ENCODE measurements at regions not wholly inside any gene's neighbourhood (a gene's known extent, or its start where the extent isn't known, plus 50 kb on each side); places are given as distances from the start of the nearest gene placed in this dataset.

DNA sequence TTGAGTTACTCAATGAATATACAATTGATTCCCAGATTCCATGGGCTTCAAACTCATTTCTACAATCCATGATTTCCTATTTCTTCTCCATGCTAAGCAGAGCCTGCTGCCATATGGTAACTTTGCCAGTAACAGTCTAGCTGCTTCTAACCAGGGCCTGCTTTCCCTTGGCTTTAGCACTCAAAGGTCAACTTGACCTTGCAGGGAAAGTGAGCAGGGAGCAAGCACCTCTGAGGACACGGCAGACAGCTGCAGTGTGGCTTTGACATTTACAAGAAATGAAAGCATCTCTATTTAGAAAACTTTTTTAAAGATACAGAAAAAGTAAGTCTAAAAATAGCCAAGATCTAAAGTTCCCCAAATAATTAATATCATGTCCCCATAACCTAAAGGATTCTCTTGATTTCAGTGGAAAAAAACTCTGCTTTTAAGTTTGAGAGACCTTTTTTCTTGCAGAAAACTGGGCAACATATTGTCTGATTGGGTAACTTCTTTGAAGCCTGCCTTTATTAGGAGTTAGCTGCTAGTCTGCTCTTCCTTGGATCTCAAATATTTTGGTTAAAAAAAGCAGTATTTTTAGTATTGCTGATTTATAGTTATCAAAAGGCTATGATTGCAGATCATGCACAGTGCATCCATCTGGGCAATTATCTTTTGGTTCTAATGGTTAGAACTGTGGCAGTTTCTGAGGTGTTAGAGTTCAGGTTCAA lies 257.9 kb downstream of the AHR start (continued):
- TF ChIP-seq, protein P1, sequence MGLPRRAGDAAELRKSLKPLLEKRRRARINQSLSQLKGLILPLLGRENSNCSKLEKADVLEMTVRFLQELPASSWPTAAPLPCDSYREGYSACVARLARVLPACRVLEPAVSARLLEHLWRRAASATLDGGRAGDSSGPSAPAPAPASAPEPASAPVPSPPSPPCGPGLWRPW (IDR thresholded peaks at IDR 0.05), result no peak
- TF ChIP-seq, protein P2, sequence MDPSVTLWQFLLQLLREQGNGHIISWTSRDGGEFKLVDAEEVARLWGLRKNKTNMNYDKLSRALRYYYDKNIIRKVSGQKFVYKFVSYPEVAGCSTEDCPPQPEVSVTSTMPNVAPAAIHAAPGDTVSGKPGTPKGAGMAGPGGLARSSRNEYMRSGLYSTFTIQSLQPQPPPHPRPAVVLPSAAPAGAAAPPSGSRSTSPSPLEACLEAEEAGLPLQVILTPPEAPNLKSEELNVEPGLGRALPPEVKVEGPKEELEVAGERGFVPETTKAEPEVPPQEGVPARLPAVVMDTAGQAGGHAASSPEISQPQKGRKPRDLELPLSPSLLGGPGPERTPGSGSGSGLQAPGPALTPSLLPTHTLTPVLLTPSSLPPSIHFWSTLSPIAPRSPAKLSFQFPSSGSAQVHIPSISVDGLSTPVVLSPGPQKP (IDR thresholded peaks at IDR 0.05; ENCODE audit: low read depth, low read length), result no peak

DNA sequence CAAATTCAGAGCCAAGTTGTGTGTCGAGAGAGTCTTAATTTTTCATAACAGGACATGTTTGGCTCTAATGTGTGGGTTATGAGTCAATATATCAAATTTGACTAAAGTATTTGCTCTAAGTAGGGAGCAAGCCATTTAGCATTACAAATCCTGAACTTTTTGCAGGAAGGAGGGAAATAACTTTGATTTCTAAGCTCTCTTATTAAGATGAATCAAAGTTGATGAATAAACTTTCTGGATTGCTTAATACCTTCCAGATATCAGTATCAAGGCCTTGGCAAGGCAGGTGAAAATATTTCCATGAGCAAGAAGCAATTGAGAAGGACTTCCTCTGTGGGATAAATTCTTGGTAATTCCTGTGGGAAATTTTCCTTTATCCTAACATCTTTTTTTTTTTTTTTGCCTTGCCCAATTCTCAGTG lies 258.8 kb downstream of the AHR start:
- FAIRE-seq (no peak), ATAC-seq (no peak), DNase-seq (ENCODE audit: low read depth in 1 of 2, low spot score in 1 of 2) (no peak)
- Histone ChIP-seq H3K27ac (peak overlapping the region; percentile 63 to 77; a peak in 5 of 6 replicates), H3K9me3 (no peaks in the 10 kb centered on the region), H3K4me2 (peak overlapping the region; percentile 74), H3K4me1 (peaks cover 45% of the 10 kb centered on the region), H3K4me3 (no peak overlapping the region)
- TF ChIP-seq, protein P3, sequence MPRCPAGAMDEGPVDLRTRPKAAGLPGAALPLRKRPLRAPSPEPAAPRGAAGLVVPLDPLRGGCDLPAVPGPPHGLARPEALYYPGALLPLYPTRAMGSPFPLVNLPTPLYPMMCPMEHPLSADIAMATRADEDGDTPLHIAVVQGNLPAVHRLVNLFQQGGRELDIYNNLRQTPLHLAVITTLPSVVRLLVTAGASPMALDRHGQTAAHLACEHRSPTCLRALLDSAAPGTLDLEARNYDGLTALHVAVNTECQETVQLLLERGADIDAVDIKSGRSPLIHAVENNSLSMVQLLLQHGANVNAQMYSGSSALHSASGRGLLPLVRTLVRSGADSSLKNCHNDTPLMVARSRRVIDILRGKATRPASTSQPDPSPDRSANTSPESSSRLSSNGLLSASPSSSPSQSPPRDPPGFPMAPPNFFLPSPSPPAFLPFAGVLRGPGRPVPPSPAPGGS (IDR thresholded peaks at IDR 0.05), result no peak
- peak in 1 of 2 experiments; percentile 51; a peak in 2 of 4 replicates for TF ChIP-seq CEBPB (IDR thresholded peaks at IDR 0.05)
- CTCF ChIA-PET, result interaction anchor here (0.6 to 1.0 kb wide), 3 partner anchors 15 to 758 kb away, joined by 3 to 4 read pairs (median 4); no protein-coding TSS in a partner anchor
- POLR2A ChIA-PET, result interaction anchor here (0.7 to 0.8 kb wide), 3 partner anchors 122 to 427 kb away, joined by 3 to 7 read pairs (median 4); no protein-coding TSS in a partner anchor
- 80% methylated on average over 1 of the region's 1 CpG for WGBS (ENCODE audit: missing lambda C conversion rate)

DNA sequence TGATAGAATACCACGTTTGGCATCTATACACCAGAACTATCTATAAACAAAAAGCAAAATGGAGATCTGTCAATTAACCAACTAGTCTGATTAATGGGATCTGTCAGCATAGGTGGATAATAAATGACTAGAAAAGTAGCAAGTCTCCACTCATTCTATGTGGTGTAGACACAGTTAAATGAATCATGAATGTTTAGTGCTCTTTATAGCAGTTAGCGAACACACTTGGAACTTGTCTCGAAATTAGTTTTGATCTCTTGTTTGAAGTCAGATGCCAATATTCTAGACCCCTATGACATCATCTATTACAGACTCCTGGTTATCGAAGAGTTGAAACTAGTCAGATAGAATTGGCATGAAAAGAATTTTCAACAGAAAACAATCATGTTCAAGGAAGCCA lies 259.7 kb downstream of the AHR start:
- peak; percentile 40 to 57; a peak in 4 of 6 replicates for ATAC-seq
- Histone ChIP-seq H3K9me3 (peaks cover 6% of the 10 kb centered on the region; the same call in 2 of the 3 replicates), H3K27ac (peak overlapping the region; percentile 63 to 77), H3K4me2 (peak overlapping the region; percentile 74), H3K4me3 (peak overlapping the region; percentile 13; the same call in 1 of the 3 replicates), H3K4me1 (peaks cover 45% of the 10 kb centered on the region)
- ChIA-PET CTCF (interaction anchor here (0.9 to 1.1 kb wide), 3 partner anchors 150 to 575 kb away, joined by 3 read pairs; no protein-coding TSS in a partner anchor), POLR2A (interaction anchor here (0.8 kb wide), 1 partner anchor 110 kb away, joined by 3 read pairs; no protein-coding TSS in a partner anchor)
- no peak for FAIRE-seq
- no peak for DNase-seq (ENCODE audit: low read depth in 1 of 2, low spot score in 1 of 2)
- WGBS (ENCODE audit: missing lambda C conversion rate), result 23% methylated on average over 4 of the region's 4 CpGs
- TF ChIP-seq CHD2 (IDR thresholded peaks at IDR 0.05; ENCODE audit: low read length, partially characterized antibody) (no peak), HOXB5 (CRISPR knock-in tag; IDR thresholded peaks at IDR 0.05) (peak; percentile 86; the same call in 1 of the 2 replicates)
- TF ChIP-seq, protein P1 (IDR thresholded peaks at IDR 0.05), result no peak

DNA sequence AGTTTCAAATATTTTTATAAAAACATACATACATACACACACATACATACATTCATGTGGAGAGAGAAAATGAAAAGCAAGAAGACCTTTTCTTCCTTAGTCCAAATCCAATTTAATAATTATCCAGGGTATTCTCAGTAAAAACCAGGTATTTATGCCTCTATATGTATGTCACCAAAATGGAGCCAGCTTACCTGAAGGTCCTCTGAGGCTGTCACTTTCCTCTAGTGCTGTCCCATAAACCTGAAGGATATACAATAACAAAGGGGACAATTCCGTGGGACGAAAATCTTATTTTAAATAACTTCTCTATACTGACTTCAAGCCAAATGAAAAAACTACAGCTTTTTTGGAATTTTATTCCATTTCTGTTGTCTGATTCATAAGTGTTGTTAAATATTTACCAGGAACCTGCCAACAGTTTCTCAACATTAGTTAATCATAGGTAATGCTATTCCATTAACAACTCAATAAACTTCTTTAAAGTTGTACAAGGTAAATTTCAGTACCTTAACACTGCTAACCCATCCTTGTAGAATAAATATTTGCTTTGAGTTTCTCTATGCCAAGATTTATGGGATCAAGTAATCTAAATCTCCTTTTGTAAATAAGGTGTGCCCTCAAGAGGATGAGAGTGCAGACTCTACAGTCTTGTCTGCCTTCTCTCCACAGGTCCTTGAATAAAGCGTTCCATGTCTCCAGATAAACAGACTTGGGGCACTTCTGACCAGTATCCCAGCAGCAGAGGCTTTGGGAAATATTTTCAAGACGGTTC lies 260.3 kb downstream of the AHR start:
- peak overlapping the region; percentile 74 for H3K4me2 ChIP-seq
- H3K27ac ChIP-seq, result peak overlapping the region; percentile 69 to 79
- ChIA-PET CTCF (interaction anchor here (0.9 to 1.1 kb wide), 3 partner anchors 151 to 576 kb away, joined by 3 read pairs; no protein-coding TSS in a partner anchor), POLR2A (interaction anchor here (0.8 to 0.9 kb wide), 2 partner anchors 111 to 153 kb away, joined by 3 read pairs; no protein-coding TSS in a partner anchor)
- H3K4me1 ChIP-seq, result peaks cover 45% of the 10 kb centered on the region
- H3K9me3 ChIP-seq, result peaks cover 6% of the 10 kb centered on the region; the same call in 2 of the 3 replicates
- H3K4me3 ChIP-seq, result peak overlapping the region; percentile 13; the same call in 1 of the 3 replicates
- peak; percentile 36 to 90 for DNase-seq (ENCODE audit: low read depth in 1 of 2, low spot score in 1 of 2)
- FAIRE-seq, result peak; percentile 94
- under 1% methylated on average over 4 of the region's 4 CpGs for WGBS (ENCODE audit: missing lambda C conversion rate)
- peak; percentile 85 to 90 for ATAC-seq
- TF ChIP-seq, protein P4, sequence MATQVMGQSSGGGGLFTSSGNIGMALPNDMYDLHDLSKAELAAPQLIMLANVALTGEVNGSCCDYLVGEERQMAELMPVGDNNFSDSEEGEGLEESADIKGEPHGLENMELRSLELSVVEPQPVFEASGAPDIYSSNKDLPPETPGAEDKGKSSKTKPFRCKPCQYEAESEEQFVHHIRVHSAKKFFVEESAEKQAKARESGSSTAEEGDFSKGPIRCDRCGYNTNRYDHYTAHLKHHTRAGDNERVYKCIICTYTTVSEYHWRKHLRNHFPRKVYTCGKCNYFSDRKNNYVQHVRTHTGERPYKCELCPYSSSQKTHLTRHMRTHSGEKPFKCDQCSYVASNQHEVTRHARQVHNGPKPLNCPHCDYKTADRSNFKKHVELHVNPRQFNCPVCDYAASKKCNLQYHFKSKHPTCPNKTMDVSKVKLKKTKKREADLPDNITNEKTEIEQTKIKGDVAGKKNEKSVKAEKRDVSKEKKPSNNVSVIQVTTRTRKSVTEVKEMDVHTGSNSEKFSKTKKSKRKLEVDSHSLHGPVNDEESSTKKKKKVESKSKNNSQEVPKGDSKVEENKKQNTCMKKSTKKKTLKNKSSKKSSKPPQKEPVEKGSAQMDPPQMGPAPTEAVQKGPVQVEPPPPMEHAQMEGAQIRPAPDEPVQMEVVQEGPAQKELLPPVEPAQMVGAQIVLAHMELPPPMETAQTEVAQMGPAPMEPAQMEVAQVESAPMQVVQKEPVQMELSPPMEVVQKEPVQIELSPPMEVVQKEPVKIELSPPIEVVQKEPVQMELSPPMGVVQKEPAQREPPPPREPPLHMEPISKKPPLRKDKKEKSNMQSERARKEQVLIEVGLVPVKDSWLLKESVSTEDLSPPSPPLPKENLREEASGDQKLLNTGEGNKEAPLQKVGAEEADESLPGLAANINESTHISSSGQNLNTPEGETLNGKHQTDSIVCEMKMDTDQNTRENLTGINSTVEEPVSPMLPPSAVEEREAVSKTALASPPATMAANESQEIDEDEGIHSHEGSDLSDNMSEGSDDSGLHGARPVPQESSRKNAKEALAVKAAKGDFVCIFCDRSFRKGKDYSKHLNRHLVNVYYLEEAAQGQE (IDR thresholded peaks at IDR 0.05), result no peak
- TF ChIP-seq CEBPB (IDR thresholded peaks at IDR 0.05), result peak; percentile 86 to 92
- TF ChIP-seq, protein P5, sequence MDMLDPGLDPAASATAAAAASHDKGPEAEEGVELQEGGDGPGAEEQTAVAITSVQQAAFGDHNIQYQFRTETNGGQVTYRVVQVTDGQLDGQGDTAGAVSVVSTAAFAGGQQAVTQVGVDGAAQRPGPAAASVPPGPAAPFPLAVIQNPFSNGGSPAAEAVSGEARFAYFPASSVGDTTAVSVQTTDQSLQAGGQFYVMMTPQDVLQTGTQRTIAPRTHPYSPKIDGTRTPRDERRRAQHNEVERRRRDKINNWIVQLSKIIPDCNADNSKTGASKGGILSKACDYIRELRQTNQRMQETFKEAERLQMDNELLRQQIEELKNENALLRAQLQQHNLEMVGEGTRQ (IDR thresholded peaks at IDR 0.05), result no peak
- TF ChIP-seq RNF2 (IDR thresholded peaks at IDR 0.05; ENCODE audit: borderline replicate concordance, low read depth), result no peak
- peak; percentile 46 to 83; a peak in 4 of 5 replicates for TF ChIP-seq RAD21 (conservative IDR thresholded peaks at IDR 0.05 in 1 of 2, IDR thresholded peaks at IDR 0.05 in 1 of 2)
- TF ChIP-seq ZC3H11A (IDR thresholded peaks at IDR 0.05), result no peak
- TF ChIP-seq ZNF302 (CRISPR knock-in tag; IDR thresholded peaks at IDR 0.05), result no peak
- TF ChIP-seq CHD2 (IDR thresholded peaks at IDR 0.05; ENCODE audit: low read length, partially characterized antibody), result no peak
- TF ChIP-seq POLR2A (IDR thresholded peaks at IDR 0.05; ENCODE audit: low read length), result no peak
- no peak for TF ChIP-seq BHLHE40 (IDR thresholded peaks at IDR 0.05; ENCODE audit: low read depth, low read length)
- no peak for TF ChIP-seq CBX2 (IDR thresholded peaks at IDR 0.05; ENCODE audit: borderline replicate concordance, low read depth)
- peak; percentile 41; the same call in 1 of the 2 replicates for TF ChIP-seq HOXB5 (CRISPR knock-in tag; IDR thresholded peaks at IDR 0.05)
- TF ChIP-seq EP300 (IDR thresholded peaks at IDR 0.05), result peak; percentile 80 to 93; a peak in 4 of 5 replicates
- TF ChIP-seq NPAS2 (CRISPR knock-in tag; IDR thresholded peaks at IDR 0.05; ENCODE audit: borderline replicate concordance), result no peak
- TF ChIP-seq CHD4 (IDR thresholded peaks at IDR 0.05; ENCODE audit: borderline replicate concordance), result no peak
